Body of pancreas (tissue), 4 donors: ENCODE measurements at regions not wholly inside any gene's neighbourhood (a gene's known extent, or its start where the extent isn't known, plus 50 kb on each side); places are given as distances from the start of the nearest gene placed in this dataset.

Experiments used
- ATAC-seq: fragments of 150-250 bp; one replicate; pipeline ENCODE4 v1.9.1; 2016
- DNase-seq, 4 donors: peaks; one replicate each; pipeline ENCODE4 v3.0.0-alpha.2; 2019
- H3K27ac ChIP-seq, 4 donors: fragments of 200-600 bp; sonication (generic); 1 replicate in 3 of 4; 2 replicates in 1 of 4; pipeline versions ENCODE4 v1.5.1 to v1.6.1; 2016 to 2019; ENCODE audit warnings: mild to moderate bottlenecking in 1 of 4, mixed read lengths in 1 of 4, moderate library complexity in 1 of 4
- H3K27me3 ChIP-seq, 2 donors: fragments of 200-600 bp; sonication (generic); one replicate each; pipeline ENCODE4 v1.6.0; 2016; ENCODE audit warnings: mild to moderate bottlenecking in 1 of 2
- H3K36me3 ChIP-seq, 2 donors: fragments of 200-600 bp; sonication (generic); replicated peaks in 1 of 2; 2 replicates each; pipeline ENCODE4 v1.5.1; 2016; ENCODE audit warnings: low read depth in 2 of 2; ENCODE audit not compliant: insufficient read depth in 1 of 2
- H3K4me1 ChIP-seq: fragments of 200-600 bp; sonication (generic); one replicate; pipeline ENCODE4 v1.6.0; 2016
- H3K4me3 ChIP-seq, 2 donors: fragments of 200-600 bp; sonication (generic); 1 replicate in 1 of 2; 2 replicates in 1 of 2; pipeline ENCODE4 v1.5.1; 2016 to 2019
- H3K9me3 ChIP-seq, 3 donors: fragments of 200-600 bp; sonication (generic); 1 replicate in 2 of 3; 2 replicates in 1 of 3; pipeline ENCODE4 v1.5.1; 2016
- POLR2A ChIP-seq, 3 donors: fragments of 450-650 bp; IDR thresholded peaks; one replicate each; pipeline ENCODE4 v1.6.1; 2016; ENCODE audit warnings: antibody characterized with exemption in 3 of 3, mild to moderate bottlenecking in 2 of 3
- WGBS, 2 donors: methylation state at CpG; one replicate each; pipeline ENCODE4 v1.1.5; 2017; 5-methylcytosine and 5-hydroxymethylcytosine counted together
- intact Hi-C: fragments of 100-400 bp; cut with DNase I; formaldehyde crosslinking; loops from one replicate; pipeline ENCODE4 v1.15.1; 2023
- TF ChIP-seq, protein P1 (sequence below), 7 experiments: fragments of 450-650 bp in 4 of 7; fragments of 200-600 bp in 3 of 7; sonication (generic) in 3 of 7; IDR thresholded peaks; one replicate each; pipeline ENCODE4 v1.5.1; 2016 to 2019; ENCODE audit warnings: antibody characterized with exemption in 7 of 7

GRCh38 chr12:125564753-125565152 is 499.5 kb downstream of the AACS start:
- TF ChIP-seq POLR2A (IDR thresholded peaks at IDR 0.05): no peak
- TF ChIP-seq, protein P1, sequence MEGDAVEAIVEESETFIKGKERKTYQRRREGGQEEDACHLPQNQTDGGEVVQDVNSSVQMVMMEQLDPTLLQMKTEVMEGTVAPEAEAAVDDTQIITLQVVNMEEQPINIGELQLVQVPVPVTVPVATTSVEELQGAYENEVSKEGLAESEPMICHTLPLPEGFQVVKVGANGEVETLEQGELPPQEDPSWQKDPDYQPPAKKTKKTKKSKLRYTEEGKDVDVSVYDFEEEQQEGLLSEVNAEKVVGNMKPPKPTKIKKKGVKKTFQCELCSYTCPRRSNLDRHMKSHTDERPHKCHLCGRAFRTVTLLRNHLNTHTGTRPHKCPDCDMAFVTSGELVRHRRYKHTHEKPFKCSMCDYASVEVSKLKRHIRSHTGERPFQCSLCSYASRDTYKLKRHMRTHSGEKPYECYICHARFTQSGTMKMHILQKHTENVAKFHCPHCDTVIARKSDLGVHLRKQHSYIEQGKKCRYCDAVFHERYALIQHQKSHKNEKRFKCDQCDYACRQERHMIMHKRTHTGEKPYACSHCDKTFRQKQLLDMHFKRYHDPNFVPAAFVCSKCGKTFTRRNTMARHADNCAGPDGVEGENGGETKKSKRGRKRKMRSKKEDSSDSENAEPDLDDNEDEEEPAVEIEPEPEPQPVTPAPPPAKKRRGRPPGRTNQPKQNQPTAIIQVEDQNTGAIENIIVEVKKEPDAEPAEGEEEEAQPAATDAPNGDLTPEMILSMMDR (IDR thresholded peaks at IDR 0.05): no peak
- Histone ChIP-seq H3K36me3 (no peaks in the 10 kb centered on the region), H3K27me3 (no peaks in the 10 kb centered on the region), H3K4me3 (no peak overlapping the region), H3K9me3 (no peaks in the 10 kb centered on the region), H3K27ac (no peak overlapping the region), H3K4me1 (no peaks in the 10 kb centered on the region)
- intact Hi-C loops: no loop called here
- ATAC-seq (no peak), DNase-seq (no peak)
- 50 to 62% methylated on average over 4 of the region's 4 CpGs for WGBS, 2 donors

DNA sequence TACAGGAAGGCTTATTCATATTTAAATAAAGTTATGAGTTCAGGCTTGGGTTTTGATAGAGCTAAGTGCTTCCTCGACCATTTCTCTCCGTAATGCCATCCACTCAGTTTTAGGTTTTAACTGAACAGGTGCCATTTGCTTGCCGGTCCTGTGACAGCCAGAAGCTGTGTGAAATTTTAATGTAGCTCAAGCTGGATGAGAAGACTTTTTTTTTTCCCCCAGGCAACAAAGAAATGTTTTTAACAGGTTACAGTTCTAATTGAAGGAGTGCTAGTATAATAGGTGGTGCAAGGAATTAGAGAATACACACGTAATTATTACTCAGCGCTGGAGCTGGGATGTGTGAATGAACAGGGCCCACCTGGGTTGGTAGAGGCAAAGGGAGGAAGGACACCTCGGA is 502.3 kb downstream of the AACS start:
- no peaks in the 10 kb centered on the region for H3K4me1 ChIP-seq
- H3K27me3 ChIP-seq: no peaks in the 10 kb centered on the region
- DNase-seq (no peak), ATAC-seq (no peak)
- no peaks in the 10 kb centered on the region for H3K9me3 ChIP-seq
- WGBS, 2 donors: 61 to 64% methylated on average over 6 of the region's 6 CpGs
- intact Hi-C loops: no loop called here
- H3K27ac ChIP-seq: no peak overlapping the region
- no peak for TF ChIP-seq POLR2A (IDR thresholded peaks at IDR 0.05)
- TF ChIP-seq, protein P1 (IDR thresholded peaks at IDR 0.05): no peak
- no peak overlapping the region for H3K4me3 ChIP-seq
- H3K36me3 ChIP-seq: no peaks in the 10 kb centered on the region

DNA sequence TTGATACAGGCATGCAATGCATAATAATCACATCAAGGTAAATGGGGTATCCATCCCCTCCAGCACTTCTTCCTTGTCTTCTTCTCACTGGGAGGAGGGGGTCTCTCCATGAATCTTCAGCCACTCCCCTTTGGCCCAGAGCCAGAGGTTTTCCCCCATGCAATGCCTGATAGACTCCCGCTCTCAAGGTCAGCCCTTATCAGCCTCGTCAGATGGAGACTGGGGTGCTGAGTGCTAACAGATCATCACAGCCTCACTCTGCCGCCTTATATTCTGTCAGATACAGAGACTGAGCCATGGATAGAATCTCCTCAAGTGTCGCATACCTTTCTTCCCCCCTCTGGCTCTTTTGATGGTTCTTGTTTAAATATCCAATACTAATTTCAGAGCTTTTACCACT is 503.1 kb downstream of the AACS start:
- Histone ChIP-seq H3K36me3 (no peaks in the 10 kb centered on the region), H3K27me3 (no peaks in the 10 kb centered on the region), H3K4me3 (no peak overlapping the region), H3K9me3 (no peaks in the 10 kb centered on the region), H3K27ac (no peak overlapping the region), H3K4me1 (no peaks in the 10 kb centered on the region)
- no peak for ATAC-seq
- WGBS, 2 donors: 18 to 24% methylated on average over 4 of the region's 4 CpGs
- no peak for TF ChIP-seq POLR2A (IDR thresholded peaks at IDR 0.05)
- TF ChIP-seq, protein P1 (IDR thresholded peaks at IDR 0.05): no peak
- DNase-seq: no peak
- intact Hi-C loops: no loop called here

DNA sequence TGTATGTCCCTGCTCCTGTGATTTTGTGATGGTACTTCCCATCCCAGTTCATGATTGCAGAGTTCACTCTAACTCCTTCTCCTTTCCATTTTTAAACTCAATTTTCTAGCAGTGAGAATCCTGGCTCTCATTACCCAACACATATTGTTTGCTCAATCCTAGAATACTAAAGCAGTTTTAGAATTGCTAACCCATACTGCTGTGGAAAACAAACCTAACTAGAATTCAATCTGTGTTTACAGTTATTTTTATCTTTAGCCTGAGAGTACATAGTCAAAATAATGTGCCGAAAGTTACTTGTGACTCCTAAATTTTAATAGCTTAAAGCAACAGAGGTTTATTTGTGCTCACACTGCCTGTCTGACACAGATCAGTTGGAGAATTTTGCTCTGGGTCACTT is 508.0 kb downstream of the AACS start:
- Histone ChIP-seq H3K4me1 (no peaks in the 10 kb centered on the region), H3K4me3 (no peak overlapping the region), H3K27ac (no peak overlapping the region), H3K36me3 (no peaks in the 10 kb centered on the region), H3K9me3 (no peaks in the 10 kb centered on the region), H3K27me3 (no peaks in the 10 kb centered on the region)
- 52 to 62% methylated on average over 1 of the region's 1 CpG for WGBS, 2 donors
- DNase-seq: no peak
- no peak for ATAC-seq
- TF ChIP-seq, protein P1 (IDR thresholded peaks at IDR 0.05): no peak
- TF ChIP-seq POLR2A (IDR thresholded peaks at IDR 0.05): no peak
- intact Hi-C loops: no loop called here

DNA sequence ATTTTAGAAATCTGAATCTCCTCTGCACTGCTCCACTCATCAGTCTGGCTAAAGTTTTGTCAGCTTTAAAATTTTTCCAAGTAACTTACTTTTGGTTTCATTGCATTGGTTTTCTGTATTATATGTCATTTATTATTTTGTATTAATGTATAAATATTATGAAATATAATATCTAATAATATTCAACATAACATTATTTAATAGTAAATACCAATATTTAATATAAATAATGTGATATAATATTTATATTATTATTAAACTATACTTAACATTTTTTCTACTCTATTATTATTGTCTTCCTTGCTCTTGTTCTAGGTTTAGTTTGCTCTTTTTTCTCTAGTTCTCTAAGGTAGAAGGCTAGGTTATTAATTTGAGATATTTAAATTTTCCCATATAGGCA is 512.1 kb downstream of the AACS start:
- H3K36me3 ChIP-seq: no peaks in the 10 kb centered on the region
- no peaks in the 10 kb centered on the region for H3K4me1 ChIP-seq
- TF ChIP-seq, protein P1 (IDR thresholded peaks at IDR 0.05): no peak
- TF ChIP-seq POLR2A (IDR thresholded peaks at IDR 0.05): no peak
- no peak for DNase-seq
- no peaks in the 10 kb centered on the region for H3K9me3 ChIP-seq
- ATAC-seq: no peak
- no peak overlapping the region for H3K4me3 ChIP-seq
- H3K27ac ChIP-seq: no peak overlapping the region
- intact Hi-C loops: no loop called here
- H3K27me3 ChIP-seq: no peaks in the 10 kb centered on the region
